NCI-H1092 (cell line): ENCODE measurements at regions not wholly inside any gene's neighbourhood (a gene's known extent, or its start where the extent isn't known, plus 50 kb on each side); places are given as distances from the start of the nearest gene placed in this dataset.

Source experiments
- DNase-seq: peaks from one replicate; lab custom pipeline; 2025; lab: John Stamatoyannopoulos, UW

GRCh38 chr1:189866606-189867005 is 611.1 kb downstream of the BRINP3 start:
- DNase-seq, result no peak

GRCh38 chr1:189868021-189868420 is 609.6 kb downstream of the BRINP3 start:
- no peak for DNase-seq

- no peak for DNase-seq
Measured at GRCh38 chr1:189874715-189875435, 602.8 kb downstream of the BRINP3 start.

GRCh38 chr1:189880135-189880534 is 597.5 kb downstream of the BRINP3 start:
- no peak for DNase-seq

GRCh38 chr1:189899686-189900425 is 577.8 kb downstream of the BRINP3 start:
- peak; percentile 0 for DNase-seq

- DNase-seq, result no peak
Measured at GRCh38 chr1:189904509-189904908, 573.2 kb downstream of the BRINP3 start.

GRCh38 chr1:189908113-189908512 is 569.6 kb downstream of the BRINP3 start:
- no peak for DNase-seq

- DNase-seq, result no peak
Measured at GRCh38 chr1:189921613-189922012, 556.1 kb downstream of the BRINP3 start.

- DNase-seq, result no peak
Measured at GRCh38 chr1:189927641-189928040, 550.0 kb downstream of the BRINP3 start.

- DNase-seq, result no peak
Measured at GRCh38 chr1:189929501-189930099, 548.1 kb downstream of the BRINP3 start.

GRCh38 chr1:189936861-189937260 is 540.8 kb downstream of the BRINP3 start:
- DNase-seq, result no peak

GRCh38 chr1:189939967-189940366 is 537.7 kb downstream of the BRINP3 start:
- no peak for DNase-seq

- DNase-seq, result no peak
Measured at GRCh38 chr1:189941922-189942321, 535.7 kb downstream of the BRINP3 start.

- no peak for DNase-seq
Measured at GRCh38 chr1:189958756-189959155, 518.9 kb downstream of the BRINP3 start.

GRCh38 chr1:189960769-189961168 is 516.9 kb downstream of the BRINP3 start:
- no peak for DNase-seq

GRCh38 chr1:189962181-189962580 is 515.5 kb downstream of the BRINP3 start:
- no peak for DNase-seq

GRCh38 chr1:189970331-189971230 is 507.1 kb downstream of the BRINP3 start:
- DNase-seq, result no peak

- DNase-seq, result no peak
Measured at GRCh38 chr1:189971656-189972055, 506.0 kb downstream of the BRINP3 start.

GRCh38 chr1:189977184-189977583 is 500.5 kb downstream of the BRINP3 start:
- DNase-seq, result no peak

GRCh38 chr1:189983166-189983890 is 494.3 kb downstream of the BRINP3 start:
- no peak for DNase-seq

GRCh38 chr1:189986516-189986915 is 491.1 kb downstream of the BRINP3 start:
- no peak for DNase-seq
